NCI-H1105 (cell line): ENCODE measurements at regions not wholly inside any gene's neighbourhood (a gene's known extent, or its start where the extent isn't known, plus 50 kb on each side); places are given as distances from the start of the nearest gene placed in this dataset.

ENCODE experiments used
- DNase-seq: peaks from one replicate; lab custom pipeline; 2025; lab: John Stamatoyannopoulos, UW

- DNase-seq, result no peak
Measured at GRCh38 chr14:82362452-82362851, 828.8 kb upstream of the SEL1L start.

- DNase-seq, result no peak
Measured at GRCh38 chr14:82365471-82365870, 831.8 kb upstream of the SEL1L start.

- no peak for DNase-seq
Measured at GRCh38 chr14:82366803-82367202, 833.1 kb upstream of the SEL1L start.

GRCh38 chr14:82379291-82379690, 845.6 kb upstream of the SEL1L start:
- no peak for DNase-seq

GRCh38 chr14:82385048-82385447, 851.4 kb upstream of the SEL1L start:
- peak; percentile 81 for DNase-seq

- no peak for DNase-seq
Measured at GRCh38 chr14:82387699-82388098, 854.0 kb upstream of the SEL1L start.

- DNase-seq, result no peak
Measured at GRCh38 chr14:82388488-82388887, 854.8 kb upstream of the SEL1L start.

- DNase-seq, result no peak
Measured at GRCh38 chr14:82390586-82390985, 856.9 kb upstream of the SEL1L start.

GRCh38 chr14:82394916-82395315, 861.3 kb upstream of the SEL1L start:
- DNase-seq, result peak; percentile 39

- no peak for DNase-seq
Measured at GRCh38 chr14:82398256-82398655, 864.6 kb upstream of the SEL1L start.

GRCh38 chr14:82403987-82404386, 870.3 kb upstream of the SEL1L start:
- peak; percentile 9 for DNase-seq

- no peak for DNase-seq
Measured at GRCh38 chr14:82410064-82410463, 876.4 kb upstream of the SEL1L start.

- no peak for DNase-seq
Measured at GRCh38 chr14:82411298-82411697, 877.6 kb upstream of the SEL1L start.

GRCh38 chr14:82412545-82412944, 878.9 kb upstream of the SEL1L start:
- no peak for DNase-seq

- no peak for DNase-seq
Measured at GRCh38 chr14:82414853-82415539, 881.3 kb upstream of the SEL1L start.

- DNase-seq, result no peak
Measured at GRCh38 chr14:82419933-82420332, 886.3 kb upstream of the SEL1L start.

GRCh38 chr14:82420871-82421270, 887.2 kb upstream of the SEL1L start:
- DNase-seq, result no peak

GRCh38 chr14:82421286-82421685, 887.6 kb upstream of the SEL1L start:
- no peak for DNase-seq

- DNase-seq, result peak; percentile 78
Measured at GRCh38 chr14:82422230-82422629, 888.6 kb upstream of the SEL1L start.

GRCh38 chr14:82425261-82425660, 891.6 kb upstream of the SEL1L start:
- no peak for DNase-seq

- no peak for DNase-seq
Measured at GRCh38 chr14:82431031-82431430, 897.4 kb upstream of the SEL1L start.

GRCh38 chr14:82432301-82433105, 898.9 kb upstream of the SEL1L start:
- no peak for DNase-seq

GRCh38 chr14:82438436-82438835, 904.8 kb upstream of the SEL1L start:
- DNase-seq, result no peak

- DNase-seq, result no peak
Measured at GRCh38 chr14:82441270-82441669, 907.6 kb upstream of the SEL1L start.
